ENCODE measurements at regions not wholly inside any gene's neighbourhood (a gene's known extent, or its start where the extent isn't known, plus 50 kb on each side); places are given as distances from the start of the nearest gene placed in this dataset.

DNA sequence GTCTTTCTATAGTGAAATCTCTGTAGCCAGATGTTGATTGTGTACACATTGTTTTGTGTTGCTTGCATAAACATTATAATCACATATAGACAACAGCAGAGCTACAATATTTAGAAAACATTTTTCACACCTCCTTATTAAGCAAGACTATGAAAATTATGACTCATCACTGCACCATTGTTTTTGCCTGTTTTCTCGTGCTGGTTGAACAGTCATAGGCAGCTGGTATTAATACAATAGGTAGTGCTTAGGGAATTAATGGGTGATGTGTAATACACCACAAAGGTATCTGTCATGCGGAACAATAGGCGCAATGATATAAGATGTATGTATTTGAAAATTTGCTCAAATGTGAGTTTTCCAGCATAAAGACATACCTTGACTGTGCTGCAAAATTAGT is 449.3 kb downstream of the FOXG1 start:
- Mint-ChIP-seq H3K4me3 (no peak overlapping the region), H3K27me3 (no peaks in the 10 kb centered on the region), H3K36me3 (no peaks in the 10 kb centered on the region), H3K4me1 (no peaks in the 10 kb centered on the region), H3K9me3 (no peaks in the 10 kb centered on the region), H3K27ac (no peak overlapping the region)
- ATAC-seq (replicated peaks), result no peak
- DNase-seq, result no peak

DNA sequence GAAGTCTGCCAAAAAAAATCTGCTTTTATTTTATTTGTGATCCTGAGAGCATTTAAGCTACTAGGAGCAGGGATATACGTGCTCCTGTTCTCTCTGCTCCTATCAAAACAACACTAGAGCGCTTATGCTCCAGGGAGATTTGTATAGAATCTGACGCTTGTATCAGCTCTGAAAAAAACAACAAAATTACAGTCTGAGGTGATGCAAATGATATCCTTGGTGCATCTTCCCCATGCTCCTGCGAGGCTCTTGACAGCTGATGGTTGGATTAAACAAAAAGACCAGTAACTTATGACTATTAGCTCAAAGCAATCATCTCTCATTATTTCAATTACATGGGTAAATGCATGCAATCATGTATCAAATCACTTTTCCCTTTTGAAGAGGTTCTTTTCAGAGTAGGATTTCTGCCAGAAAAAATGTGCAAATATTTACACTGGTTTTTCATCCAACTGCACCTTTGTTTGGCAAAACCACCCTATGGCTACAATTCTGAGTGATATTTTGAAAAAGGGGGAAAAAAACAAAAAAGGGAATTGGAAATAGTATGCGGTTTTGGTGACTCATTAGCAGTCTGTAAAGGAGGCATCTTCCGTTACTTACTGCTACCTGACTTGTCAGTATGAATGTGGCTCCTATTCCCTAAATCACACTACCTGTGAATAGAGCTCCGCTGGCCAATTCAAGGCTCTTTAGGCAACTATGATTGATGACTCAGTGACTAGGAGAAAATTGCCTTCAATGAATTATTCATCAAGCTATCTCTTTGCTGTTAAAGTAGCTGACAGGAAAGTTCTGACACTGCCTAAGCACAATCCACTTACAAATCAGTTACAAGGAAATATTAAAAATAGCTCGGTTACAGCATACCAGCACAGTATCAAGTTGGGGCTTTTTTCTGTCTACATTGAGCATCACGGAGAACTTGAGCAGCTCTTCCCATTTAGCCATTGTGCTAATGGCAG is 450.0 kb downstream of the FOXG1 start:
- Mint-ChIP-seq H3K4me3 (no peak overlapping the region), H3K27me3 (no peaks in the 10 kb centered on the region), H3K9me3 (no peaks in the 10 kb centered on the region), H3K27ac (no peak overlapping the region), H3K4me1 (no peaks in the 10 kb centered on the region), H3K36me3 (no peaks in the 10 kb centered on the region)
- ATAC-seq (replicated peaks) (no peak), DNase-seq (no peak)

DNA sequence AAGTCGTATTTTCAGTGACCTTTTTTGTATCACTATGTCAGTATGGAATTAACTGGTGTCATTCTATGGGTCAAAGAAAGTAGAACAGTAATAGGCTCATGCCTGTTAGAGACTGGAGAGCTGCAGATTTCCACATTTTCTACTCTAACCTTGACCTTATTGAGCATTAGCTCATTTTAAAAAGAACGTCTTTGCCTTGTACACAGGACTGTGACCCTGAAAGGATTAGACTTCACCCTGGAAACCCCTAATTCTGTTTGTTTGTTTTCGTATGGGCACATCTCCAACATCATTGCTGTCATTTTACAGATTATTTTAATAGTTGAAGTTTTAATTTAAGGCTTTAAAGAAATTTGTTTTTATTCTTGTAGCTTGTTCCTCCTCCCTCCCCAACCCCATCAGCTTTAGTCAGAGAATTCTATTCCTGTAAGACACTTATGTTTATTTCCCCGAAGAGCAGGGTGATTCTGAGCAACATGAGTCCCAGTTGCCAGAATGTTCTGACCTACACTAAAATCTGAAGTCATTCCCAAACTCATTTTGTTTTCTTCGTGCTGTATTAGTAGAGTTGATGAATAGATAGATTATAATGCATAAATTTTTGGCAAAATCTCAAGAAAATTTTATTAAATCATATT is 451.3 kb downstream of the FOXG1 start:
- Mint-ChIP-seq H3K9me3 (no peaks in the 10 kb centered on the region), H3K27me3 (no peaks in the 10 kb centered on the region), H3K4me3 (no peak overlapping the region), H3K27ac (no peak overlapping the region), H3K4me1 (no peaks in the 10 kb centered on the region), H3K36me3 (no peaks in the 10 kb centered on the region)
- DNase-seq (no peak), ATAC-seq (replicated peaks) (no peak)

DNA sequence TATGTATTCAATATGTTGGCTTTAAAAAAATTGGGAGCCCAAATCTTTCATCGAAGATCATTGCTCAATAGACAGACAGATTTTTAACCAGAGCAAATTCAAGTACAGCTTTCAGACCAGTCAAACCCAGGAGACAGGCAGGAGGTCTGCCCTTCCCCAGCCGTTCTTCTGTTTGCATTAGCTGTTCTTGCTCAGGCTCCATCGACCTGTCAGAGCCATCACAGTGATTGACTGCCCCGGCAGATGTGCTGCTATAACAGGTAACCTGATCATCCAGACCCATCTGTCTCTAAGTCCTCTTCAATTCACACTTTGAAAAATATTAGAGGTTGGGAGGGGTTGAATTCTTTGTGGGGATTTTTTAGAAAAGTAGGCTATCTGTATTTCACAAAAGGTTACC is 453.5 kb downstream of the FOXG1 start:
- ATAC-seq (replicated peaks), result no peak
- Mint-ChIP-seq H3K9me3 (no peaks in the 10 kb centered on the region), H3K36me3 (no peaks in the 10 kb centered on the region), H3K4me3 (no peak overlapping the region), H3K27ac (no peak overlapping the region), H3K27me3 (no peaks in the 10 kb centered on the region), H3K4me1 (no peaks in the 10 kb centered on the region)
- DNase-seq, result no peak

DNA sequence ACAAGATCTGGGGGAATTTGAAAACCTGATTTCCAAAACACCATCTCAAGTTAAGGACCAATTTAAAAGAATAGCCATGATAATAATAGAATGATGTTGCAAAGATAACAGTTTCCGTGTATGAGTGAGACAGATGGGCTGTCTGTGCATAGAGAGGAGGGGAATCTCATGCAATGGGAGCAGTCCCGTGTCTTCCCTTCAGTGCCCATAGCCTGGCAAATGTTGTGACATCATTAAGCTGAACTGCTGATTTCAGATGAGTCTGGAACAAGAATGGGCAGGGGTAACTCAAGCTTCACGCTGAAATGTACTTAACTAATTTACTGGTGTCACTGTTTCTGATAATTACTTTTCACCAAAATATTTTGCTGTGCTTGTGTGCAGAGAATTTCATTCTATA is 454.0 kb downstream of the FOXG1 start:
- H3K9me3 Mint-ChIP-seq, result no peaks in the 10 kb centered on the region
- H3K4me1 Mint-ChIP-seq, result no peaks in the 10 kb centered on the region
- DNase-seq, result no peak
- H3K27ac Mint-ChIP-seq, result no peak overlapping the region
- H3K4me3 Mint-ChIP-seq, result no peak overlapping the region
- no peaks in the 10 kb centered on the region for H3K36me3 Mint-ChIP-seq
- ATAC-seq (replicated peaks), result no peak
- no peaks in the 10 kb centered on the region for H3K27me3 Mint-ChIP-seq

DNA sequence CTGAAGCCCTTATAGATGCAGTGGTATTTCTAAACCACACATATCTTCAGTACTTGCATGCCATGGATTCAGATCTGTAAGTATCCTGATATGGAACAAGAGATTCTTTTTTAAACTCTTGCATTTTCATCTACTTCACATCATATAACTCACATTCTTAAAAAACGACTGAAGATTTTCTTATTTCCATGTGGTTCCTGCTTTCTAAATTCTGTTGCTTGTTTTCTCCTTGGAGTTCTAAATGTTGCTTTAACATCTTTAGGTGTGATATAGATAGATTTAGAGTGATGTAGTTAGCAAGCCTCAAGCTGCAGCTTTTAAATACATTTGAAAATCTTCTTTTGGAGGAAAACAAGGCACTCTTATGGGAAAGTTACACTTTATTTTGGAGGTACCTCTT is 455.4 kb downstream of the FOXG1 start:
- DNase-seq (no peak), ATAC-seq (replicated peaks) (no peak)
- Mint-ChIP-seq H3K9me3 (no peaks in the 10 kb centered on the region), H3K27ac (no peak overlapping the region), H3K27me3 (no peaks in the 10 kb centered on the region), H3K4me3 (no peak overlapping the region), H3K36me3 (no peaks in the 10 kb centered on the region), H3K4me1 (no peaks in the 10 kb centered on the region)

DNA sequence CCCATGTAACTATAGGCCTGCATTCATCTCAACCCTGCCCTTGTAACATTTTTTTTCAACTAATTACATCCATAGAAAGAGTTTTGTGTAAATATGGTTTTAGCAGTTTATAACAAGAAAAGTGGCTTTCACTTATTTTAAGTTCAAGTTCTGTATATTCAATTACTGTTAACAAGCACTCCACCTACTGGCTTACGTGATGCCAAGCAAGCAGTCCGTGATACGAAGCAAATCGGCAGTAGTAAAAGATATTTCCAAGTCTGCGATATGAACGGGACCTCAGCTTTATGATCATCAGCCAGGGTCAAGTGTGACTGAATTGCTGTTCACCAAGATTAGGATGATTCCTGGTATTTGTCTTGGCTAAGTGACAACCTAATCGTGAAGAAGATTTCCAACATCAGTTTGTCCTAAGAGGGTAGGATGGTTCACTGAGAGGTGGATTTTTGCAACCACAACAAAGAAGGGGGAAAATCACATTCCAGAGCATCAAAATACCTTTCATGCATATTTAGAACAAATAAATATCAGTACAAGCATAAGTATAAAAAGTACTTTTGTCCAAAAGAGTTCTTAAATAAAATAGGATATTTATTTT is 456.2 kb downstream of the FOXG1 start:
- H3K27ac Mint-ChIP-seq, result no peak overlapping the region
- no peaks in the 10 kb centered on the region for H3K4me1 Mint-ChIP-seq
- DNase-seq (no peak), ATAC-seq (replicated peaks) (no peak)
- H3K4me3 Mint-ChIP-seq, result no peak overlapping the region
- H3K9me3 Mint-ChIP-seq, result no peaks in the 10 kb centered on the region
- no peaks in the 10 kb centered on the region for H3K27me3 Mint-ChIP-seq
- no peaks in the 10 kb centered on the region for H3K36me3 Mint-ChIP-seq

DNA sequence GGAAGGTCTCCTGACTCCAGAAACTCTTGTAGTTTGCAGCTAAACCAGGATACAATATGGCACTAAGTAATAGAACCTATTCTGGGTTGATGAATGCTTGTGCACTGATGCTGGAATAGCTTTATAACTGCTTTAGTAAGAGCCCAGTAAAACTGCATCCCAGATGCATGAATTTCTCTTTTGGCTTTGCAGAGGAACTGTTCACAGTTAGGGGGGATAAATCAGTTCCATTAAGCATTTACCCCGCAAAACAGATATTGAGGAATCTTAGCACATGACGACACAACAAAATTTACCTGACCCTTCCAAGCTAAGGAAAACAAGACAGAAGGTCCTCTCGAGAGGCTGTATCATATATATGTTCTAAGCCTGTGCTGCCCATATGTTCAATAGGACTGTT is 457.4 kb downstream of the FOXG1 start:
- H3K4me1 Mint-ChIP-seq, result no peaks in the 10 kb centered on the region
- DNase-seq, result no peak
- no peaks in the 10 kb centered on the region for H3K36me3 Mint-ChIP-seq
- ATAC-seq (replicated peaks), result no peak
- no peaks in the 10 kb centered on the region for H3K9me3 Mint-ChIP-seq
- H3K27ac Mint-ChIP-seq, result no peak overlapping the region
- H3K4me3 Mint-ChIP-seq, result no peak overlapping the region
- no peaks in the 10 kb centered on the region for H3K27me3 Mint-ChIP-seq

DNA sequence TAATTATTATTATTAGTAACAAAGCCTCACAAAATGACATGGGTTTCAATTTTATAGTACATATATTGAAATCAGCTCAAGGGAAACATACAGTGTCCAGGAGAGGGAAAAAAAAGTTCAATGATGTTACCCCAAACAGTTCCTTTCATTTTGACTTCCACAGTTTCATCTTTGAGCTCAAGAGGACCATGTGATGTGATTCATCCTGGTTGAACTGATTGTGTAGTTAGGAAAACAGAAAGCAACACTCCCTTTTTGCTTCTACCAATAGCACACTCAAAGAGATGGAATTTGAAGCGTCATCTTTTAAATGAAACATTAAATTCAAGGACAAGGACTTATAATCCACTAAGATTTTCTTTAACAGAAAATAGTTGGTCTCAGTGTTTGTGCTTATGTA is 461.0 kb downstream of the FOXG1 start:
- no peaks in the 10 kb centered on the region for H3K4me1 Mint-ChIP-seq
- H3K27ac Mint-ChIP-seq, result no peak overlapping the region
- no peak for ATAC-seq (replicated peaks)
- no peaks in the 10 kb centered on the region for H3K9me3 Mint-ChIP-seq
- no peak overlapping the region for H3K4me3 Mint-ChIP-seq
- H3K27me3 Mint-ChIP-seq, result no peaks in the 10 kb centered on the region
- DNase-seq, result no peak
- no peaks in the 10 kb centered on the region for H3K36me3 Mint-ChIP-seq

DNA sequence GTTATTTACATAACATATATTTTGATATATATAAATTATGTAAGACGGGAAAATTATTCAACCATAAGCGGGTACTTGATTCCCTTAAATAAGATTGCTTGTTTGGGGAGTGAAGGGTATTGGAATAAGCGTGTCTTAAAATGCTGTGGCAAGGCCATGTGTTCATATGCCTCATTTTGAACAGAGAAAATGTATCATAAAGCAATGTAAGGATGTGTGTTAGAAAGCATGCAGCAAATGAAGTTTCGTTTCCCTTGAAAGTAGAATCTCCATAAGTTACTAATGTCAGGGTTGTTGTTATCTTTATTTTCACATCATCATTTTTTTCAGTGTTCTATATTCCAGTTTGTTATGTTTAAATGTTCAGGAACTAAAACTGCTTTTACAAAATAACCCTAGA is 465.6 kb downstream of the FOXG1 start:
- no peak for ATAC-seq (replicated peaks)
- Mint-ChIP-seq H3K27ac (no peak overlapping the region), H3K4me1 (no peaks in the 10 kb centered on the region), H3K27me3 (no peaks in the 10 kb centered on the region), H3K9me3 (no peaks in the 10 kb centered on the region), H3K4me3 (no peak overlapping the region), H3K36me3 (no peaks in the 10 kb centered on the region)
- no peak for DNase-seq

DNA sequence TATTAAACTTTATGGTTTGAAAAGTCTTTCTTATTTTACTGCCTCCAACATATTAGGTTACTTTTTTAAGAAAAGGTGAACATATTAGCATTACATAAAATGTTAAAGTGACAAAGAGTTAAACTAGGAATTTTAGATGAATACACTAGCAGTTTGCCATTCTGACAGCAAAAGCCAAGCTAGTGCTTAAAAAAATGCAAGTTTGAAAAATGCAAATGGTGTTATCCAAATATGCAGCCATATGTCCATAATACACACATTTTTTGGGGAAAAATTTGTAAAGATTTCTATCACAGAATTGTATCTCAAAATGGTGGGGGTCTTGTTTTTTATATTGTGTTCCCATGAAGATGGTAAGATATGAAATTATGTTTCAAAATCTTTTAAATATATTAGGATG is 466.1 kb downstream of the FOXG1 start:
- no peaks in the 10 kb centered on the region for H3K36me3 Mint-ChIP-seq
- H3K27ac Mint-ChIP-seq, result no peak overlapping the region
- H3K4me3 Mint-ChIP-seq, result no peak overlapping the region
- H3K27me3 Mint-ChIP-seq, result no peaks in the 10 kb centered on the region
- no peak for ATAC-seq (replicated peaks)
- DNase-seq, result no peak
- no peaks in the 10 kb centered on the region for H3K9me3 Mint-ChIP-seq
- no peaks in the 10 kb centered on the region for H3K4me1 Mint-ChIP-seq

DNA sequence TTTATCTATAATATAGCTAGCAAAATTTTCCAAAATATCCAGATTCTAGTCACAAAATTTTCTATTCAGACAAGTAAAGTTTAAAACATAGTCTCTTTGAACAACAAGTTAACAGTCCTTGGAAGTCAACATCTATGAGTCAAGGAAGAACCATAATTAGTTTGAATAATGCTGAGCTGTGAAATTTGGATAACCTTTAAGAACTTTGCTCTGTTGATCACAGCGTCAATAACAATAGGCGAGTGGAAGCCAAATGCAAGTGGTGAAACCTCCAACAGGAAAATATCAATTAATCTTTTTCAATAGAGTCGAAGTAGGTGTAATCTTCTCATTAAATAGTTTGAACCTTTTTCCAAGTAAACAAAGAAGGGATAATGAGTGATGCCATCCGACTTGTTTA is 466.6 kb downstream of the FOXG1 start:
- Mint-ChIP-seq H3K9me3 (no peaks in the 10 kb centered on the region), H3K36me3 (no peaks in the 10 kb centered on the region), H3K4me3 (no peak overlapping the region), H3K27ac (no peak overlapping the region), H3K27me3 (no peaks in the 10 kb centered on the region), H3K4me1 (no peaks in the 10 kb centered on the region)
- DNase-seq (no peak), ATAC-seq (replicated peaks) (no peak)

DNA sequence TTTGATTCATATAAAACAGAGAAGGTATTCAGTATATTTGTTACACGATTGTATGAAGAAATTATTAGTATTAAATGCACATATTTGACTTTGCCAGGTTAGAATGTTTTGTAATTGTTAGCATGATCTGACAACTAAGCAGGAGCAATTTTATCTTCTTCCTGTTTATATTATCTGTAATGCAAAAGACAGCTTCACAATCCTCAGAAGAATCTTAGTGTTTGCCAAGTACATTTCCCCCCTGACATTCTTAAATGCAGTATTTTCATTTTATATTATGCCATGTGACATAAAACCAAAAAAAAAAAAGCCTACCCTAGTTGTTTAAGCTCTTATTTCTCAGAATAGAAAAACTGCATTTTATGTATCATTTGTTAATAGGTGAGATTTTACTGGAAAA is 469.4 kb downstream of the FOXG1 start:
- DNase-seq, result no peak
- Mint-ChIP-seq H3K27me3 (no peaks in the 10 kb centered on the region), H3K27ac (no peak overlapping the region), H3K4me1 (no peaks in the 10 kb centered on the region), H3K4me3 (no peak overlapping the region), H3K9me3 (no peaks in the 10 kb centered on the region), H3K36me3 (no peaks in the 10 kb centered on the region)
- ATAC-seq (replicated peaks), result no peak

DNA sequence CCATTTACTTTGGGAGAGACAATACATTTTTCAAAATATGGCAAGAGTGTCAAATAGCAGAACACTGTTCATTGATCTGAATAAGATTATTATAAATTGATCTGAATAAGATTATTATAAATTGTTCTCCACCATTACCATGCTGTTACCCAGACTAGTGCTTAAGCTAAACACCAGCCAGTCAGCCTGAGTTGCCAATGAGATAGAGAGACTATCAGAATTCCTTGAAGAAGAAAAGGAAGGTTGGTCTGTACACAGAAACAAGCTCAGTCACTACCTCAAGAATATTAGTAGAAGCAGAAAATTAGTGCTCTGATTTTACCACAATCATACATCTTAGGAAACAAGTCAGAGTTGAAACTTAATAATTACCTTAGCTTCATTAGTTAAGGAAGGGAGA is 469.8 kb downstream of the FOXG1 start:
- H3K4me1 Mint-ChIP-seq, result no peaks in the 10 kb centered on the region
- ATAC-seq (replicated peaks), result no peak
- no peak for DNase-seq
- no peaks in the 10 kb centered on the region for H3K36me3 Mint-ChIP-seq
- no peak overlapping the region for H3K27ac Mint-ChIP-seq
- H3K27me3 Mint-ChIP-seq, result no peaks in the 10 kb centered on the region
- H3K4me3 Mint-ChIP-seq, result no peak overlapping the region
- H3K9me3 Mint-ChIP-seq, result no peaks in the 10 kb centered on the region

DNA sequence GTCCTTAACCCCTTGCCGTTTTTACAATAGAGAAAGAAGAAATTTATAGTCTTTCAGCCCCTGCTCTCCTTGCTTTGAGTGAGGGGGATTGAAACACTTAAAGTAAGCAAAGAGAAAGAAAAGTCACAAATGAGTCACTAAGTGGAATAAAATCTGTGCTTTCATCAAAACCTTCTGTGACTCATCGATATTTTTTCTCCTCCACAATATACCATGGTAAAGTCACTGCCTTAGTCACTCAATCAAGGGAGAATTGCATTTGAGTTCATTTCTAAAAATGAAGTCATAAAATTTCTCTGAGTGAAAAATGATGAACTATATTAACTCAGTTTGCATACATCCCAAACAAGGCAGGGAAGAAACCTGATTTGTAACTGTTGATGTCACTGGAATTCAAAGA is 470.3 kb downstream of the FOXG1 start:
- Mint-ChIP-seq H3K27me3 (no peaks in the 10 kb centered on the region), H3K27ac (no peak overlapping the region), H3K36me3 (no peaks in the 10 kb centered on the region), H3K4me3 (no peak overlapping the region), H3K9me3 (no peaks in the 10 kb centered on the region), H3K4me1 (no peaks in the 10 kb centered on the region)
- ATAC-seq (replicated peaks) (no peak), DNase-seq (no peak)
